Osteocyte (in vitro differentiated cells): ENCODE measurements at regions not wholly inside any gene's neighbourhood (a gene's known extent, or its start where the extent isn't known, plus 50 kb on each side); places are given as distances from the start of the nearest gene placed in this dataset.

Experiments
- DNase-seq: peaks from one replicate; pipeline ENCODE4 v3.0.0; 2021; ENCODE audit warnings: mixed read lengths; ENCODE audit not compliant: unreplicated experiment; ENCODE audit errors: extremely low spot score
- H3K27ac Mint-ChIP-seq: one replicate; pipeline ENCODE4 v1.8.0; 2021; ENCODE audit warnings: mild to moderate bottlenecking, mixed read lengths; ENCODE audit not compliant: unreplicated experiment
- H3K27me3 Mint-ChIP-seq: one replicate; pipeline ENCODE4 v1.8.0; 2021; ENCODE audit warnings: mixed read lengths; ENCODE audit not compliant: unreplicated experiment
- H3K36me3 Mint-ChIP-seq: one replicate; pipeline ENCODE4 v1.8.0; 2021; ENCODE audit warnings: mixed read lengths; ENCODE audit not compliant: unreplicated experiment
- H3K4me1 Mint-ChIP-seq: one replicate; pipeline ENCODE4 v1.8.0; 2021; ENCODE audit warnings: mixed read lengths; ENCODE audit not compliant: unreplicated experiment
- H3K4me3 Mint-ChIP-seq: one replicate; pipeline ENCODE4 v1.8.0; 2021; ENCODE audit warnings: mild to moderate bottlenecking, moderate library complexity, mixed read lengths; ENCODE audit not compliant: unreplicated experiment
- H3K9me3 Mint-ChIP-seq: one replicate; pipeline ENCODE4 v1.8.0; 2021; ENCODE audit warnings: mixed read lengths; ENCODE audit not compliant: unreplicated experiment
- TF ChIP-seq, protein P1 (sequence below): fragments of 200-600 bp; sonication (generic); IDR thresholded peaks from 2 replicates; pipeline ENCODE4 v1.5.0; 2021; ENCODE audit warnings: antibody characterized with exemption, mild to moderate bottlenecking, moderate library complexity

DNA sequence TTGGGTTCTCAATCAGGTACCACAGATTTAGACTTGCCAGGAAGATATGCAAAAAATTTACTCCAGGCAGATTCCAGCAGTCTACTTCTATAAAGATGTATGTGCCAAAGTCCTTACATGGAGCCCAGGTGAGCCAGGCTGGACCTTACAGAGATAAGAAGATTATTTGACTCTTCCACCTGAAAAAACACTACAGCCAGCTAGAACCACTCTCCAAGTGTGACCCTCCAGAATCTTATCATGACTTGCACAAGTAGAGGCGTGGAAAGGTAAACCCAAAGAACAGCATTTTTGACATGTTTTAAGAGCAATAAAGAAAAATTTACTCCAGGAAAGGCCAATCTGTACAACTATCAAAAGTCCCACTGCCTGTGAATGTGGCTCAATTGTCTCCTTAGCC lies 146.8 kb upstream of the DPT start:
- TF ChIP-seq, protein P1, sequence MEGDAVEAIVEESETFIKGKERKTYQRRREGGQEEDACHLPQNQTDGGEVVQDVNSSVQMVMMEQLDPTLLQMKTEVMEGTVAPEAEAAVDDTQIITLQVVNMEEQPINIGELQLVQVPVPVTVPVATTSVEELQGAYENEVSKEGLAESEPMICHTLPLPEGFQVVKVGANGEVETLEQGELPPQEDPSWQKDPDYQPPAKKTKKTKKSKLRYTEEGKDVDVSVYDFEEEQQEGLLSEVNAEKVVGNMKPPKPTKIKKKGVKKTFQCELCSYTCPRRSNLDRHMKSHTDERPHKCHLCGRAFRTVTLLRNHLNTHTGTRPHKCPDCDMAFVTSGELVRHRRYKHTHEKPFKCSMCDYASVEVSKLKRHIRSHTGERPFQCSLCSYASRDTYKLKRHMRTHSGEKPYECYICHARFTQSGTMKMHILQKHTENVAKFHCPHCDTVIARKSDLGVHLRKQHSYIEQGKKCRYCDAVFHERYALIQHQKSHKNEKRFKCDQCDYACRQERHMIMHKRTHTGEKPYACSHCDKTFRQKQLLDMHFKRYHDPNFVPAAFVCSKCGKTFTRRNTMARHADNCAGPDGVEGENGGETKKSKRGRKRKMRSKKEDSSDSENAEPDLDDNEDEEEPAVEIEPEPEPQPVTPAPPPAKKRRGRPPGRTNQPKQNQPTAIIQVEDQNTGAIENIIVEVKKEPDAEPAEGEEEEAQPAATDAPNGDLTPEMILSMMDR, result no peak
- Mint-ChIP-seq H3K4me3 (no peak overlapping the region), H3K27ac (no peak overlapping the region), H3K27me3 (peaks cover 8% of the 10 kb centered on the region), H3K9me3 (peaks cover 4% of the 10 kb centered on the region), H3K4me1 (no peaks in the 10 kb centered on the region), H3K36me3 (no peaks in the 10 kb centered on the region)
- DNase-seq, result no peak

DNA sequence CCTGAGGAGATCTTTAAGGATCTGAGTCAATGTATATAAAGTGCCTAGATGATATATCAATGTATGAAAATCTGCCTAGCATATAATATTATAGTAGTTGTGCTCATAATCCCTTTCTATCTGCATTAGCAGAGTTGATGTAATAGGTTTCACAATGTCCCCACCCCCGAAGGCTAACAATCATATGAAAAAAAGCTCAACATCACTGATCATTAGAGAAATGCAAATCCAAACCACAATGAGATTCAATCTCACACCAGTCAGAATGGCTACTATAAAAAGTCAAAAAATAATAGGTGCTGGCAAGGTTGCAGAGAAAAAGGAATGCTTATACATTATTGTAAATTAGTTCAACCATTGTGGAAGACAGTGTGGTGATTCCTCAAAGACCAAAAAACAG lies 147.8 kb upstream of the DPT start:
- Mint-ChIP-seq H3K27me3 (peaks cover 14% of the 10 kb centered on the region), H3K27ac (no peak overlapping the region)

DNA sequence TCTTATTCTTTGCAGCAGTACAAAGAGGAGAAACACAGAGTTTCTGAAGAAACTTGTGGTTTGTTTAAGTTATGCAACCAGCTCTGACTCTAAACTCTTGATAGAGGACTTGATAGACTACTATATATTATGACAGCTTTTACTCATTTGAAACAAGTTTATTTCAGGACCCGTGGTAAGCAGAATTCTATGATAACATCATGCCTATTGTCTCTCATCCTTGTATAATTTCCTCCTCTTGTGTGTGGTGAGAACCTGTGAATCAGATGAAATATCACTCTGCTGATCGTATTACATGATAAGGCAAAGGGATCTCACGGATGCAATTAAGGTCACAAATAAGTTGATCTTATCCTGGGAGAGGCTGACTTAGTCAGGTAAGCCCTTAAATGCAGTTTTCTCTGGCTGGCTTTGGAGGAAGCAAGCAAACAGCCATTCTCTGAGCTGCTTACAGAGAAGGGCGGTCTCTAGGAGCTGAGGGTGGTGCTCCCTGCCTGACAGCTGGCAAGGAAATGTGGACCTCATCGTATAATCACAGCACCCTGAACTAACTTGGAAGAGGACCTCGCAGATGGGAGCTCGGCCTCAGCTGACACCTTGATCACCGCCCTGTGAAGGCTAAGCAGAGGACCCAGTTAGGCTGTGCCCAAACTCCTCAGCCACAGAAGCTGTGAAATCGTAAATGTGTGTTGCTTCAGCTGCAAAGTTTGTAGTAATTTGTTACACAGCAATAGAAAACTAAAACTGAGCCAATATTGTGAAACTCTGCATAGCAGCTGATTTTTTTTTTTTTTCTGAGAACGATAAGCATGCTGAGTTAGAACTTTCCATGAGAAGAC lies 151.1 kb upstream of the DPT start:
- no peak overlapping the region for H3K27ac Mint-ChIP-seq
- no peak overlapping the region for H3K4me3 Mint-ChIP-seq
- no peaks in the 10 kb centered on the region for H3K9me3 Mint-ChIP-seq
- no peaks in the 10 kb centered on the region for H3K4me1 Mint-ChIP-seq
- DNase-seq, result no peak
- peaks cover 13% of the 10 kb centered on the region for H3K27me3 Mint-ChIP-seq
- TF ChIP-seq, protein P1, result no peak
- no peaks in the 10 kb centered on the region for H3K36me3 Mint-ChIP-seq

More for the DNA sequence above, 147.8 kb upstream of the DPT start:
- DNase-seq, result no peak
- H3K9me3 Mint-ChIP-seq, result peaks cover 4% of the 10 kb centered on the region
- H3K4me3 Mint-ChIP-seq, result no peak overlapping the region
- TF ChIP-seq, protein P1, result no peak
- no peaks in the 10 kb centered on the region for H3K36me3 Mint-ChIP-seq
- no peaks in the 10 kb centered on the region for H3K4me1 Mint-ChIP-seq

DNA sequence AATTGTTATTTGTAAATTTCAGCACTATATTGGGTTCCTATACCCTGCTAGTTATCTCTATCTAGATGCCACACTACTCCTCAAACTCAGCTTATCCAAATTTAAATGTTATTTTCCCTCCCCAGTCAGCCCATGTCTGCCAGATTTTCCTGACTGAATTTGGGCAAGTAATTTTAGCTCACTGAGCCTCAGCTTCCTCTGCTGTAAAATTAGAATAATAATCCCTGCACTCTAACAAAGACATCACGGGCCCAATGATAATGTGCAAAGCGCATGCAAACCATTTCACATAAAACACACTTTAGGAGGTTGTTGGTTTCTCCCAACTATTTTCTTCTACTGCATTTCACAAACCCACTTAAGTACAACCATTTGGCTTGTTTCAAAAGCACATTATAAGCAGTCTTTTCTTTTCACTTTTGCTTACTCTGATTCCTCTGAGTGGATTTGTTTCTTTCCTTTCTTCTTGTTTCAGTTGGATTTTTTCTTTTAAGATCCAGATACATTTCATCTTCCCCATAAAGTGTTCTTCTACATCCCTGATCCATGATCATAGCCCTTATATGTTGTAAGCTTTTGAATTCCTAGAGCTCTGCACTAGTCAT lies 152.8 kb upstream of the DPT start:
- Mint-ChIP-seq H3K4me1 (no peaks in the 10 kb centered on the region), H3K36me3 (no peaks in the 10 kb centered on the region)
- TF ChIP-seq, protein P1, result no peak

DNA sequence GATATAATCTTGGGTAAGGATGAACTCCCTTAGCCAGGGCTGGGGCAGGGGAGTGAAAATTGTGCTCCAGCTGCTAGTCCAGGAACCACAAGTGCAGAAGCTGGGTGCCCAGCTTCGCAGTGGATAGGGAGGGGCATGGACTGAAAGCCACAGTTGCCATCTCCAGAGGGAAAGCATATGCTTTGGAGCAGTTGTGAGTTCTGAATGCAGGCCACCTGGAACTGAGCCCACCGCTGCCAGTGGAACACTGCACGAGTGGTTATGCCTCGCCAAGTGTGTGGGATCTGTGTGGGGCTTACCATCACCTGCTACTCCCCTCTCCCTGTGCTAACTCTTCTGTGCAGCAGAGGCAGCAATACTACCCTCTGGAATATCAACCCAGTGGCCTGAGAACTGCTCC lies 158.4 kb upstream of the DPT start:
- TF ChIP-seq, protein P1, result no peak
- Mint-ChIP-seq H3K27ac (no peak overlapping the region), H3K36me3 (no peaks in the 10 kb centered on the region), H3K4me1 (no peaks in the 10 kb centered on the region), H3K9me3 (no peaks in the 10 kb centered on the region), H3K4me3 (no peak overlapping the region), H3K27me3 (peaks cover 8% of the 10 kb centered on the region)
- DNase-seq, result no peak

More for the DNA sequence above, 152.8 kb upstream of the DPT start:
- H3K4me3 Mint-ChIP-seq, result no peak overlapping the region
- no peak for DNase-seq
- H3K27ac Mint-ChIP-seq, result no peak overlapping the region
- no peaks in the 10 kb centered on the region for H3K9me3 Mint-ChIP-seq
- H3K27me3 Mint-ChIP-seq, result peaks cover 13% of the 10 kb centered on the region
